Hepatocyte (in vitro differentiated cells): ENCODE measurements at regions not wholly inside any gene's neighbourhood (a gene's known extent, or its start where the extent isn't known, plus 50 kb on each side); places are given as distances from the start of the nearest gene placed in this dataset.
A peak's percentile ranks its signal among the peaks of the same experiment; 100 is the strongest.

Source experiments
- DNase-seq: peaks from one replicate; pipeline ENCODE4 v3.0.0-alpha.2; 2016; ENCODE audit warnings: low spot score
- H2AFZ ChIP-seq: fragments of 200-600 bp; sonication (generic); 2 replicates; pipeline ENCODE4 v1.6.0; 2016; ENCODE audit warnings: antibody characterized with exemption, mild to moderate bottlenecking
- H3K27ac ChIP-seq: fragments of 200-600 bp; sonication (generic); 2 replicates; pipeline ENCODE4 v1.5.1; 2016; ENCODE audit warnings: mild to moderate bottlenecking
- H3K27me3 ChIP-seq: fragments of 200-600 bp; sonication (generic); 2 replicates; pipeline ENCODE4 v1.6.1; 2016
- H3K36me3 ChIP-seq: fragments of 200-600 bp; sonication (generic); replicated peaks from 2 replicates; pipeline ENCODE4 v1.5.1; 2016; ENCODE audit warnings: low read depth; ENCODE audit not compliant: insufficient read depth
- H3K4me1 ChIP-seq: fragments of 200-600 bp; sonication (generic); 2 replicates; pipeline ENCODE4 v1.5.1; 2016; ENCODE audit warnings: mild to moderate bottlenecking, moderate library complexity; ENCODE audit not compliant: insufficient read depth
- H3K4me2 ChIP-seq: fragments of 200-600 bp; sonication (generic); 2 replicates; pipeline ENCODE4 v1.6.0; 2016
- H3K4me3 ChIP-seq: fragments of 200-600 bp; sonication (generic); 2 replicates; pipeline ENCODE4 v1.5.1; 2016; ENCODE audit warnings: mild to moderate bottlenecking
- H3K79me2 ChIP-seq: fragments of 200-600 bp; sonication (generic); 2 replicates; pipeline ENCODE4 v1.6.0; 2017; ENCODE audit warnings: mild to moderate bottlenecking
- H3K9me2 ChIP-seq: fragments of 200-600 bp; sonication (generic); replicated peaks from 2 replicates; pipeline ENCODE4 v1.6.0; 2017; ENCODE audit warnings: mild to moderate bottlenecking; ENCODE audit not compliant: insufficient read depth
- H3K9me3 ChIP-seq: fragments of 200-600 bp; sonication (generic); 2 replicates; pipeline ENCODE4 v1.5.1; 2016; ENCODE audit warnings: low read depth, mild to moderate bottlenecking
- H4K20me1 ChIP-seq: fragments of 200-600 bp; sonication (generic); 2 replicates; pipeline ENCODE4 v1.6.0; 2016; ENCODE audit warnings: mild to moderate bottlenecking; ENCODE audit not compliant: insufficient read depth, poor library complexity, severe bottlenecking
- CTCF ChIP-seq: fragments of 200-600 bp; sonication (generic); IDR thresholded peaks from 2 replicates; pipeline ENCODE4 v1.5.1; 2016; ENCODE audit warnings: antibody characterized with exemption, mild to moderate bottlenecking; ENCODE audit not compliant: poor library complexity
- EZH2 ChIP-seq: fragments of 200-600 bp; sonication (generic); IDR thresholded peaks from 2 replicates; pipeline ENCODE4 v1.6.1; 2016; ENCODE audit warnings: antibody characterized with exemption, mild to moderate bottlenecking, borderline replicate concordance
- EZH2phosphoT487 ChIP-seq: fragments of 200-600 bp; sonication (generic); IDR thresholded peaks from one replicate; pipeline ENCODE4 v1.6.1; 2018; ENCODE audit warnings: antibody characterized with exemption, mild to moderate bottlenecking, low read depth, moderate library complexity; ENCODE audit not compliant: unreplicated experiment, severe bottlenecking
- WGBS: methylation state at CpG from one replicate; pipeline ENCODE4 v1.1.6; 2016; ENCODE audit warnings: low lambda C conversion rate; ENCODE audit errors: missing lambda C conversion rate; 5-methylcytosine and 5-hydroxymethylcytosine counted together

- Histone ChIP-seq H3K27ac (no peak overlapping the region), H2AFZ (no peak overlapping the region), H3K36me3 (no peaks in the 10 kb centered on the region), H3K9me3 (no peaks in the 10 kb centered on the region), H3K27me3 (no peaks in the 10 kb centered on the region), H4K20me1 (no peaks in the 10 kb centered on the region), H3K4me1 (peaks cover 6% of the 10 kb centered on the region), H3K9me2 (no peaks in the 10 kb centered on the region), H3K4me2 (peak overlapping the region; percentile 38), H3K79me2 (no peaks in the 10 kb centered on the region), H3K4me3 (no peak overlapping the region)
- TF ChIP-seq EZH2 (no peak), CTCF (no peak), EZH2phosphoT487 (no peak)
- DNase-seq = no peak
Measured at GRCh38 chr14:39859314-39859713, 427.1 kb upstream of the FBXO33 start.

- WGBS = 77% methylated on average over 7 of the region's 7 CpGs
- Histone ChIP-seq H3K4me1 (peaks cover 6% of the 10 kb centered on the region), H4K20me1 (no peaks in the 10 kb centered on the region), H2AFZ (no peak overlapping the region), H3K79me2 (no peaks in the 10 kb centered on the region), H3K27ac (no peak overlapping the region), H3K4me3 (no peak overlapping the region), H3K9me2 (no peaks in the 10 kb centered on the region), H3K36me3 (no peaks in the 10 kb centered on the region), H3K9me3 (no peaks in the 10 kb centered on the region), H3K4me2 (no peak overlapping the region), H3K27me3 (no peaks in the 10 kb centered on the region)
- no peak for DNase-seq
- TF ChIP-seq CTCF = no peak
- TF ChIP-seq EZH2 = no peak
- TF ChIP-seq EZH2phosphoT487 = no peak
Measured at GRCh38 chr14:39857376-39858055, 425.3 kb upstream of the FBXO33 start.

GRCh38 chr14:39853441-39853840 is 421.2 kb upstream of the FBXO33 start:
- Histone ChIP-seq H3K9me2 (no peaks in the 10 kb centered on the region), H3K27ac (no peak overlapping the region), H3K4me1 (no peaks in the 10 kb centered on the region), H3K9me3 (no peaks in the 10 kb centered on the region), H3K27me3 (no peaks in the 10 kb centered on the region), H3K4me3 (no peak overlapping the region), H3K4me2 (no peak overlapping the region), H2AFZ (no peak overlapping the region), H3K79me2 (no peaks in the 10 kb centered on the region), H3K36me3 (no peaks in the 10 kb centered on the region), H4K20me1 (no peaks in the 10 kb centered on the region)
- no peak for DNase-seq
- no peak for TF ChIP-seq EZH2
- WGBS = 96% methylated on average over 1 of the region's 1 CpG

DNA sequence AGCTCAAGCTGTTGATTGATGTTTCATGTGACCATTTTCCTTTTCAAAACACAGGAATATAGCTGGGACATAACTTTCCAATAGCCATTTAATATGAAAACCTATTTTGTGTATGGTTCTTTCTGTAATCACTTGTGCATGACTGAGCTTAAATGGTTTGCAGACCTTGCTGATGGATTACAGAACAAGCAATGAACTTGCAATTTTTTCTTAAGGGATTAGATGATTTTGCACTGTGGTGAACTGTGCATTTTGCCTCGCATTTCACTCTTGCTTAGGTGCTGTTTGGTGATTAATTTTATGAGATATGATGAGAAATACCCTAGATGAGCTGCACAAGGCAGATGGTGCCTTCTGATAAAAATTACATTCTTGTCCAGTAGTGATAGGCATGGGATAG is 419.0 kb upstream of the FBXO33 start:
- Histone ChIP-seq H3K27ac (no peak overlapping the region), H3K9me3 (no peaks in the 10 kb centered on the region), H3K9me2 (no peaks in the 10 kb centered on the region), H3K4me3 (no peak overlapping the region), H4K20me1 (no peaks in the 10 kb centered on the region), H3K79me2 (no peaks in the 10 kb centered on the region), H2AFZ (no peak overlapping the region), H3K36me3 (no peaks in the 10 kb centered on the region), H3K4me1 (no peaks in the 10 kb centered on the region), H3K27me3 (no peaks in the 10 kb centered on the region), H3K4me2 (no peak overlapping the region)
- TF ChIP-seq EZH2 = no peak
- TF ChIP-seq CTCF = no peak
- no peak for TF ChIP-seq EZH2phosphoT487
- DNase-seq = no peak
- WGBS = 67% methylated on average over 1 of the region's 1 CpG
